ENCODE measurements at regions not wholly inside any gene's neighbourhood (a gene's known extent, or its start where the extent isn't known, plus 50 kb on each side); places are given as distances from the start of the nearest gene placed in this dataset.

DNA sequence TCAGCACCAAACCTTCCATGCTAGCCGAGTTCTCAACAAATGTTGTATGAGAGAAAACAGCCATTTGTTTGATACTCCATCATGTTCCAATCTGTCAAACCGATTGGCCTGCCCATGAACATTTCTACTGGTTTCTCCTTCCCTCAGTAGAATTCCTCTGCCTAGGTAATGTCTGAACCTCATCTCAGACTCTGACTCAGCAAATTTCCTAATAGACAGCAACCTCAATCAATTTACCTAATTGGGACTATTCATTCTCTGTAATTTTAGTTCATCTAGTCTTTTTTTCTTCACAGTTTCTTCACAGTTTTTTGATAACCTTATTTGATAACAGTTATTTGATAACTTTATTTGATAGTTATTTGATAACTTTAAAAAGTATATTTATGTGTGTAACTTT, 585.1 kb downstream of the DNAJB9 start:
- Histone ChIP-seq H3K36me3 (no peaks in the 10 kb centered on the region), H3K27me3 (no peaks in the 10 kb centered on the region), H3K9me3 (peaks cover 0 to 1% of the 10 kb centered on the region in 2 donors), H3K4me3 (no peak overlapping the region), H3K27ac (no peak overlapping the region), H3K4me1 (no peaks in the 10 kb centered on the region)
- intact Hi-C loops (cut with DNase I): no loop called here
- TF ChIP-seq, protein P1, sequence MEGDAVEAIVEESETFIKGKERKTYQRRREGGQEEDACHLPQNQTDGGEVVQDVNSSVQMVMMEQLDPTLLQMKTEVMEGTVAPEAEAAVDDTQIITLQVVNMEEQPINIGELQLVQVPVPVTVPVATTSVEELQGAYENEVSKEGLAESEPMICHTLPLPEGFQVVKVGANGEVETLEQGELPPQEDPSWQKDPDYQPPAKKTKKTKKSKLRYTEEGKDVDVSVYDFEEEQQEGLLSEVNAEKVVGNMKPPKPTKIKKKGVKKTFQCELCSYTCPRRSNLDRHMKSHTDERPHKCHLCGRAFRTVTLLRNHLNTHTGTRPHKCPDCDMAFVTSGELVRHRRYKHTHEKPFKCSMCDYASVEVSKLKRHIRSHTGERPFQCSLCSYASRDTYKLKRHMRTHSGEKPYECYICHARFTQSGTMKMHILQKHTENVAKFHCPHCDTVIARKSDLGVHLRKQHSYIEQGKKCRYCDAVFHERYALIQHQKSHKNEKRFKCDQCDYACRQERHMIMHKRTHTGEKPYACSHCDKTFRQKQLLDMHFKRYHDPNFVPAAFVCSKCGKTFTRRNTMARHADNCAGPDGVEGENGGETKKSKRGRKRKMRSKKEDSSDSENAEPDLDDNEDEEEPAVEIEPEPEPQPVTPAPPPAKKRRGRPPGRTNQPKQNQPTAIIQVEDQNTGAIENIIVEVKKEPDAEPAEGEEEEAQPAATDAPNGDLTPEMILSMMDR (IDR thresholded peaks at IDR 0.05): no peak
- ATAC-seq (no peak), DNase-seq (no peak)

DNA sequence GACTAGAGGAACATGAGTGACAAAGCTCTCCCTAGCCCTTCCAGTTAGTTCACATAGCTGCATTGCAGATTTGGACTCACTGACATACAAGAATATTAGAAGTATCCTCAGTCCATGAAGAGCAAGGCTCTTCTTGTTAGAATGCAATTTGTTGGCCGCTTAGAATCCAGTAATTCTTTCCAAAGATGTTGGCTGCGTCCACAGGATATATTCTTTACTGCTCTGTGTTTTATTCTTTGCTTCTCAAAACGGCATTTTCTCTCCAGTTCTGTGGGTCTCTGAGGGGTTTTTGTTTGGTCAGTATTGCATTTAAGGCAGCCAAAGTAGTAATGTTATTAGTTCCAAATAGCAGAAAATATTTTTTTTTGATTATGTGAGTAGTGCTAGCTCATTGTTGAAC, 588.6 kb downstream of the DNAJB9 start:
- TF ChIP-seq, protein P1 (IDR thresholded peaks at IDR 0.05): no peak
- no peaks in the 10 kb centered on the region for H3K9me3 ChIP-seq
- H3K27ac ChIP-seq: no peak overlapping the region
- H3K4me3 ChIP-seq: no peak overlapping the region
- ATAC-seq (no peak), DNase-seq (no peak)
- intact Hi-C loops (cut with DNase I): no loop called here
- H3K27me3 ChIP-seq: no peaks in the 10 kb centered on the region
- H3K4me1 ChIP-seq: no peaks in the 10 kb centered on the region
- no peaks in the 10 kb centered on the region for H3K36me3 ChIP-seq

- Histone ChIP-seq H3K36me3 (no peaks in the 10 kb centered on the region), H3K27me3 (no peaks in the 10 kb centered on the region), H3K4me3 (no peak overlapping the region), H3K27ac (no peak overlapping the region), H3K4me1 (no peaks in the 10 kb centered on the region), H3K9me3 (peaks cover 0 to 8% of the 10 kb centered on the region in 2 donors)
- TF ChIP-seq, protein P1 (IDR thresholded peaks at IDR 0.05): no peak
- intact Hi-C loops (cut with DNase I): no loop called here
- ATAC-seq: no peak
- no peak for DNase-seq
Measured at GRCh38 chr7:109176661-109177060, 607.0 kb downstream of the DNAJB9 start.

- TF ChIP-seq, protein P1 (IDR thresholded peaks at IDR 0.05): no peak
- Histone ChIP-seq H3K27me3 (no peaks in the 10 kb centered on the region), H3K27ac (no peak overlapping the region), H3K36me3 (no peaks in the 10 kb centered on the region), H3K4me1 (no peaks in the 10 kb centered on the region), H3K4me3 (no peak overlapping the region), H3K9me3 (peaks cover 0 to 22% of the 10 kb centered on the region in 2 donors)
- DNase-seq (no peak), ATAC-seq (no peak)
- intact Hi-C loops (cut with DNase I): no loop called here
Measured at GRCh38 chr7:109178342-109178741, 608.7 kb downstream of the DNAJB9 start.

GRCh38 chr7:109179601-109180000, 609.9 kb downstream of the DNAJB9 start:
- peaks cover 0 to 22% of the 10 kb centered on the region in 2 donors for H3K9me3 ChIP-seq
- H3K36me3 ChIP-seq: no peaks in the 10 kb centered on the region
- ATAC-seq (no peak), DNase-seq (no peak)
- no peak overlapping the region for H3K27ac ChIP-seq
- H3K4me1 ChIP-seq: no peaks in the 10 kb centered on the region
- H3K27me3 ChIP-seq: no peaks in the 10 kb centered on the region
- H3K4me3 ChIP-seq: no peak overlapping the region
- intact Hi-C loops (cut with DNase I): no loop called here
- TF ChIP-seq, protein P1 (IDR thresholded peaks at IDR 0.05): no peak
